IMR-90 (cell line): ENCODE measurements at regions not wholly inside any gene's neighbourhood (a gene's known extent, or its start where the extent isn't known, plus 50 kb on each side); places are given as distances from the start of the nearest gene placed in this dataset.

Experiments
- ATAC-seq: fragments of 200-7000 bp; cut with Tn5 transposase; 2 replicates; pipeline ENCODE4 v1.9.1; 2020; ENCODE audit warnings: low read depth, mild to moderate bottlenecking, moderate library complexity
- BruUV-seq: library from RNA; stranded (reverse); fragments of 400-500 nt; replicated peaks from 2 replicates; lab custom pipeline; 2021; lab: Mats Ljungman, UMichigan
- CTCF ChIA-PET: fragments of 300-600 bp; formaldehyde crosslinking; extraction: SDS; loops from one replicate; lab custom pipeline; 2021; ENCODE audit warnings: antibody characterized with exemption; lab: Yijun Ruan, JAX
- POLR2A ChIA-PET: fragments of 300-600 bp; sonication (Branson Sonifier 250); formaldehyde crosslinking; loops from one replicate; lab custom pipeline; 2022; ENCODE audit warnings: antibody characterized with exemption; ENCODE audit not compliant: unreplicated experiment; lab: Charles Lee
- DNase-seq: peaks from one replicate; pipeline ENCODE4 v3.0.0; 2013
- H2AFZ ChIP-seq: replicated peaks from 2 replicates; pipeline ENCODE3; 2013; ENCODE audit warnings: low read length, mild to moderate bottlenecking; ENCODE audit not compliant: poor library complexity
- H2AK5ac ChIP-seq: 2 replicates; pipeline ENCODE4 v1.6.1; 2013; ENCODE audit warnings: low read depth, low read length, inconsistent platforms
- H2AK9ac ChIP-seq: replicated peaks from 2 replicates; pipeline ENCODE3; 2013; ENCODE audit warnings: mild to moderate bottlenecking, low read depth, low read length, moderate library complexity; ENCODE audit not compliant: poor library complexity
- H2BK120ac ChIP-seq: 2 replicates; pipeline ENCODE4 v1.6.1; 2013; ENCODE audit warnings: low read depth, low read length, inconsistent platforms
- H2BK15ac ChIP-seq: 3 replicates; pipeline ENCODE4 v1.6.1; 2013; ENCODE audit warnings: low read depth, low read length, inconsistent platforms
- H2BK20ac ChIP-seq: 2 replicates; pipeline ENCODE4 v1.6.1; 2013; ENCODE audit warnings: low read depth, mild to moderate bottlenecking, inconsistent platforms, low read length, moderate library complexity
- H2BK5ac ChIP-seq: 2 replicates; pipeline ENCODE4 v1.6.1; 2013; ENCODE audit warnings: mild to moderate bottlenecking, low read depth, low read length, inconsistent platforms; ENCODE audit not compliant: poor library complexity, severe bottlenecking
- H3K14ac ChIP-seq: replicated peaks from 2 replicates; pipeline ENCODE4 v1.6.1; 2013; ENCODE audit warnings: low read depth, low read length, inconsistent platforms
- H3K18ac ChIP-seq: 2 replicates; pipeline ENCODE4 v1.6.1; 2013; ENCODE audit warnings: low read depth, low read length, control low read depth
- H3K23ac ChIP-seq: 2 replicates; pipeline ENCODE4 v1.6.1; 2013; ENCODE audit warnings: low read depth, low read length, inconsistent platforms
- H3K27ac ChIP-seq: 2 replicates; pipeline ENCODE4 v1.5.1; 2013; ENCODE audit warnings: mild to moderate bottlenecking, control low read depth, low read length; ENCODE audit not compliant: insufficient read depth
- H3K27me3 ChIP-seq: 2 replicates; pipeline ENCODE4 v1.6.1; 2013; ENCODE audit warnings: low read length; ENCODE audit not compliant: control insufficient read depth, insufficient read depth
- H3K36me3 ChIP-seq: 2 replicates; pipeline ENCODE4 v1.6.1; 2013; ENCODE audit warnings: low read length, mixed read lengths; ENCODE audit not compliant: control insufficient read depth, insufficient read depth
- H3K4ac ChIP-seq: 2 replicates; pipeline ENCODE4 v1.6.1; 2013; ENCODE audit warnings: low read depth, low read length, inconsistent platforms
- H3K4me1 ChIP-seq: 2 replicates; pipeline ENCODE4 v1.6.1; 2013; ENCODE audit warnings: low read length, mixed read lengths; ENCODE audit not compliant: control insufficient read depth, insufficient read depth
- H3K4me2 ChIP-seq: 2 replicates; pipeline ENCODE4 v1.6.1; 2013; ENCODE audit warnings: low read depth, mild to moderate bottlenecking, control low read depth, low read length, moderate library complexity
- H3K4me3 ChIP-seq: 2 replicates; pipeline ENCODE4 v1.5.1; 2013; ENCODE audit warnings: low read depth, mild to moderate bottlenecking, control low read depth, low read length, moderate library complexity; ENCODE audit not compliant: insufficient read depth
- H3K56ac ChIP-seq: 2 replicates; pipeline ENCODE4 v1.6.1; 2013; ENCODE audit warnings: low read length, inconsistent platforms; ENCODE audit not compliant: insufficient read depth; ENCODE audit errors: extremely low read depth
- H3K79me1 ChIP-seq, 2 experiments: 2 replicates each; pipeline ENCODE4 v1.6.1; 2013; ENCODE audit warnings: low read length in 2 of 2, inconsistent platforms in 1 of 2, low read depth in 1 of 2
- H3K9ac ChIP-seq: 2 replicates; pipeline ENCODE4 v1.6.1; 2013; ENCODE audit warnings: low read depth, low read length, control low read depth
- H3K9me1 ChIP-seq: 2 replicates; pipeline ENCODE4 v1.6.1; 2013; ENCODE audit warnings: low read length, inconsistent platforms; ENCODE audit not compliant: insufficient read depth
- H3K9me3 ChIP-seq: 2 replicates; pipeline ENCODE4 v1.6.1; 2013; ENCODE audit warnings: low read length; ENCODE audit not compliant: control insufficient read depth, insufficient read depth
- H4K20me1 ChIP-seq: 2 replicates; pipeline ENCODE4 v1.6.1; 2013; ENCODE audit warnings: low read length, inconsistent platforms; ENCODE audit not compliant: insufficient read depth
- H4K5ac ChIP-seq: 2 replicates; pipeline ENCODE4 v1.6.1; 2013; ENCODE audit warnings: mild to moderate bottlenecking, low read depth, low read length, control low read depth
- H4K8ac ChIP-seq, 2 experiments: 2 replicates each; pipeline ENCODE4 v1.6.1; 2013; ENCODE audit warnings: low read depth in 2 of 2, low read length in 2 of 2, control low read depth in 1 of 2, inconsistent platforms in 1 of 2
- H4K91ac ChIP-seq: 2 replicates; pipeline ENCODE4 v1.6.1; 2013; ENCODE audit warnings: low read depth, low read length, inconsistent platforms; ENCODE audit not compliant: insufficient read depth
- MAFK ChIP-seq: IDR thresholded peaks from 2 replicates; pipeline ENCODE4 v1.6.1; 2012; ENCODE audit warnings: low read depth, low read length, improper control_type of control experiment
- SMC3 ChIP-seq: fragments of 150-350 bp; IDR thresholded peaks from 2 replicates; pipeline ENCODE4 v1.6.1; 2016; ENCODE audit warnings: low read depth, mild to moderate bottlenecking, antibody characterized with exemption, low read length, moderate library complexity
- WGBS, 2 experiments: methylation state at CpG; one replicate each; pipeline versions ENCODE4 v1.1.5 to v1.1.7; 2013; ENCODE audit warnings: missing lambda C conversion rate in 2 of 2; ENCODE audit not compliant: insufficient read length in 1 of 2; ENCODE audit errors: extremely low coverage in 2 of 2; 5-methylcytosine and 5-hydroxymethylcytosine counted together
- dilution Hi-C: fragments of 300-500 bp; cut with HindIII; formaldehyde crosslinking; loops from one replicate; pipeline ENCODE4 v1.14.3; 2018; ENCODE audit warnings: low sequenced_read_pairs; ENCODE audit not compliant: unreplicated experiment
- in situ Hi-C: fragments of 300-500 bp; cut with MboI; formaldehyde crosslinking; loops from 3 replicates; pipeline ENCODE4 v1.14.3; 2019; ENCODE audit warnings: low sequenced_read_pairs, inconsistent platforms, mixed read lengths
- intact Hi-C: fragments of 100-400 bp; cut with micrococcal nuclease; formaldehyde crosslinking; loops from 2 replicates; pipeline ENCODE4 v1.10.0; 2022

- H2BK20ac ChIP-seq: peak overlapping the region; percentile 38; the same call in 1 of the 2 replicates
- in situ Hi-C loops (no loop called here), intact Hi-C loops (loop anchor here (5.0 kb wide), 1 partner anchor 239 kb away; the partner anchor contains the start of gene IKZF2), dilution Hi-C loops (no loop called here)
- H3K56ac ChIP-seq: no peak overlapping the region
- peak overlapping the region; percentile 29; the same call in 1 of the 2 replicates for H3K27ac ChIP-seq
- H3K4me2 ChIP-seq: peak overlapping the region; percentile 0; the same call in 1 of the 2 replicates
- H2AFZ ChIP-seq: no peak overlapping the region
- H2BK120ac ChIP-seq: peak overlapping the region; percentile 69
- H3K9me3 ChIP-seq: no peaks in the 10 kb centered on the region
- ChIA-PET CTCF (no interaction called here), POLR2A (no interaction called here)
- peak overlapping the region; percentile 49 for H3K14ac ChIP-seq
- TF ChIP-seq MAFK: peak; percentile 92
- no peak for TF ChIP-seq SMC3
- peak overlapping the region; percentile 68 for H4K91ac ChIP-seq
- H3K4ac ChIP-seq: peak overlapping the region; percentile 17; the same call in 1 of the 2 replicates
- WGBS, 2 experiments: no CpG with 5 or more reads among the region's 6 CpGs
- no peaks in the 10 kb centered on the region for H3K27me3 ChIP-seq
- no peaks in the 10 kb centered on the region for H4K20me1 ChIP-seq
- peaks cover 12% of the 10 kb centered on the region for H3K4me1 ChIP-seq
- H3K4me3 ChIP-seq: no peak overlapping the region
- no peaks in the 10 kb centered on the region for H3K36me3 ChIP-seq
- no peaks in the 10 kb centered on the region for H3K9me1 ChIP-seq
- H4K5ac ChIP-seq: peak overlapping the region; percentile 92
- no peak overlapping the region for H3K9ac ChIP-seq
- peak overlapping the region; percentile 46 to 69 for H4K8ac ChIP-seq
- H2BK15ac ChIP-seq: peak overlapping the region; percentile 34; the same call in 1 of the 3 replicates
- no peak overlapping the region for H2AK9ac ChIP-seq
- ATAC-seq (no peak), DNase-seq (no peak)
- peak overlapping the region; percentile 68 for H2BK5ac ChIP-seq
- no TSS peak for BruUV-seq
- H2AK5ac ChIP-seq: peak overlapping the region; percentile 13
- peak overlapping the region; percentile 96; the same call in 1 of the 2 replicates for H3K18ac ChIP-seq
- no peaks in the 10 kb centered on the region for H3K79me1 ChIP-seq
- peak overlapping the region; percentile 5; the same call in 1 of the 2 replicates for H3K23ac ChIP-seq
Observed at GRCh38 chr2:212913640-212914306, 237.6 kb downstream of the IKZF2 start.
